ENCODE measurements at regions not wholly inside any gene's neighbourhood (a gene's known extent, or its start where the extent isn't known, plus 50 kb on each side); places are given as distances from the start of the nearest gene placed in this dataset.

GRCh38 chrX:6667048-6667768 is 132.3 kb upstream of the VCX3A start:
- Histone ChIP-seq H3K27me3 (ENCODE audit: control insufficient read depth, insufficient read depth, low read length) (no peaks in the 10 kb centered on the region), H3K9ac (ENCODE audit: low read length) (no peak overlapping the region), H3K36me3 (ENCODE audit: control insufficient read depth, insufficient read depth, low read length) (no peaks in the 10 kb centered on the region), H3K4me1 (ENCODE audit: control insufficient read depth, insufficient read depth, low read length) (no peaks in the 10 kb centered on the region), H3K27ac (ENCODE audit: low read depth, low read length) (no peak overlapping the region), H3K4me3 (ENCODE audit: low read length) (no peak overlapping the region)

DNA sequence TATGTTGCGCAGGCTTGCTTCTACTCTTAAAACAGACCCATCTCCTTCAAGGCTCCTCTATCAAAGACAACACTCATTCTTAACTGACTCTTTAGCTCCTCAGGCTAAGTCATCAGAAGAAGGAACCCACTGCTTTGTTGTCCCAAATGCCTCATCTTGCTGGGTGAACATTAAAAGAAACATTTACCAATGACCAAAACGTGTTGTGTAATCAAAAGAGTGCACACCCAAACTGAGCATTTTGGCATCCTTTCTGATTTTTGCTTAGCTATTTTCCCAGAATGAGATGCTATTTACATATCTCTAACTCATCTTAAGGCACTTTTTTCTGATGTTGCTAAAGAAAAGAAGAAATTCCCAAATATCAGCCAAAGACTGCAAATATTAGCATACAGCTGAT is 131.7 kb upstream of the VCX3A start:
- H3K27ac ChIP-seq (ENCODE audit: low read depth, low read length) = no peak overlapping the region
- no peak overlapping the region for H3K4me3 ChIP-seq (ENCODE audit: low read length)
- H3K4me1 ChIP-seq (ENCODE audit: control insufficient read depth, insufficient read depth, low read length) = no peaks in the 10 kb centered on the region
- H3K9ac ChIP-seq (ENCODE audit: low read length) = no peak overlapping the region
- H3K27me3 ChIP-seq (ENCODE audit: control insufficient read depth, insufficient read depth, low read length) = no peaks in the 10 kb centered on the region
- no peaks in the 10 kb centered on the region for H3K36me3 ChIP-seq (ENCODE audit: control insufficient read depth, insufficient read depth, low read length)

DNA sequence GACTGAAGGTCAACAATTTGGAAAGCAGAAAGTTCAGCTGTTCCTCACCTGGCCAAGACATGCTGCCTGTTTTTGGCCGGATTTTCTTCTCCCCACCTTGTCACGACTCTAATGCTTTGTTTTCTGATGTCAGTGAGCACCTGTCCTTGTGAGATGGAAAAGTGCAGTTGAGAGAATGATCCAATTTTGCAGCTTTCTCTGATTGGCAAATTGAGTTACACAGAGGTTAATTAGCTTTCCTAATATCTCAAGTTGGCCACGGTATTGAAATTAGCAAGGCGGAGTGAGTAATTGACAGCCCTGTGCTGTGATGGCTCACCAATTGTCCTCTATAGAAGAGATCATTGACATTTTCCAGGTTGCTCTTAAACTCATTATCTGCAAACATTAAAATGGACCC is 126.8 kb upstream of the VCX3A start:
- Histone ChIP-seq H3K4me1 (ENCODE audit: control insufficient read depth, insufficient read depth, low read length) (no peaks in the 10 kb centered on the region), H3K36me3 (ENCODE audit: control insufficient read depth, insufficient read depth, low read length) (no peaks in the 10 kb centered on the region), H3K9ac (ENCODE audit: low read length) (no peak overlapping the region), H3K27me3 (ENCODE audit: control insufficient read depth, insufficient read depth, low read length) (no peaks in the 10 kb centered on the region), H3K4me3 (ENCODE audit: low read length) (no peak overlapping the region), H3K27ac (ENCODE audit: low read depth, low read length) (no peak overlapping the region)

GRCh38 chrX:6660567-6661264 is 125.8 kb upstream of the VCX3A start:
- no peaks in the 10 kb centered on the region for H3K27me3 ChIP-seq (ENCODE audit: control insufficient read depth, insufficient read depth, low read length)
- no peaks in the 10 kb centered on the region for H3K4me1 ChIP-seq (ENCODE audit: control insufficient read depth, insufficient read depth, low read length)
- no peak overlapping the region for H3K9ac ChIP-seq (ENCODE audit: low read length)
- no peaks in the 10 kb centered on the region for H3K36me3 ChIP-seq (ENCODE audit: control insufficient read depth, insufficient read depth, low read length)
- H3K27ac ChIP-seq (ENCODE audit: low read depth, low read length) = no peak overlapping the region
- H3K4me3 ChIP-seq (ENCODE audit: low read length) = no peak overlapping the region

- Histone ChIP-seq H3K36me3 (ENCODE audit: control insufficient read depth, insufficient read depth, low read length) (no peaks in the 10 kb centered on the region), H3K4me3 (ENCODE audit: low read length) (no peak overlapping the region), H3K27ac (ENCODE audit: low read depth, low read length) (no peak overlapping the region)
These were observed 110.3 kb upstream of the VCX3A start for GRCh38 chrX:6645216-6645615.

GRCh38 chrX:6644411-6644810 is 109.5 kb upstream of the VCX3A start:
- H3K4me3 ChIP-seq (ENCODE audit: low read length) = no peak overlapping the region
- H3K4me1 ChIP-seq (ENCODE audit: control insufficient read depth, insufficient read depth, low read length) = no peaks in the 10 kb centered on the region
- no peaks in the 10 kb centered on the region for H3K27me3 ChIP-seq (ENCODE audit: control insufficient read depth, insufficient read depth, low read length)
- H3K9ac ChIP-seq (ENCODE audit: low read length) = no peak overlapping the region
- H3K27ac ChIP-seq (ENCODE audit: low read depth, low read length) = no peak overlapping the region
- no peaks in the 10 kb centered on the region for H3K36me3 ChIP-seq (ENCODE audit: control insufficient read depth, insufficient read depth, low read length)

More at GRCh38 chrX:6645216-6645615, 110.3 kb upstream of the VCX3A start:
- Histone ChIP-seq H3K9ac (ENCODE audit: low read length) (no peak overlapping the region), H3K4me1 (ENCODE audit: control insufficient read depth, insufficient read depth, low read length) (no peaks in the 10 kb centered on the region), H3K27me3 (ENCODE audit: control insufficient read depth, insufficient read depth, low read length) (no peaks in the 10 kb centered on the region)

- H3K4me1 ChIP-seq (ENCODE audit: control insufficient read depth, insufficient read depth, low read length) = no peaks in the 10 kb centered on the region
- H3K36me3 ChIP-seq (ENCODE audit: control insufficient read depth, insufficient read depth, low read length) = no peaks in the 10 kb centered on the region
- no peak overlapping the region for H3K27ac ChIP-seq (ENCODE audit: low read depth, low read length)
- H3K27me3 ChIP-seq (ENCODE audit: control insufficient read depth, insufficient read depth, low read length) = no peaks in the 10 kb centered on the region
- H3K9ac ChIP-seq (ENCODE audit: low read length) = no peak overlapping the region
- H3K4me3 ChIP-seq (ENCODE audit: low read length) = no peak overlapping the region
These were observed 105.8 kb upstream of the VCX3A start for GRCh38 chrX:6640727-6641126.

DNA sequence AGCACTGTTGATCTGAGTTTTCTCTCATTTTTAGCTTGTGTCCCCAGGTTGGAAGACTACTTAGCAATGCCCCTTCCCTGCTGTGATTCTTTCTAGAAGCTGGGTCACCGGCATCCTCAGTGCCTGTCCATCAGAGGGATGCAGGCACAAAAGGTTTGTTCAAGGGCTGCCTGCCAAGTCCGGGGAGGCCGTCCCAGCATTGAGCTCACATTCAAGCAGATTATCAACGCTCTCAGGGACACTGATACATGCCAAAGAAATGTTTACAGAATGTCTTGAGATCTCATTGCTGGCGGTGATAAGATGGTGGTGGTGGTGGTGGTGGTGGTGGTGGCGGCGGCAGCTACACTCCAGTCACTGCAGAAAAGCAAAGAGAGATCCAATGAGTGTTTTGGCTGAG is 79.6 kb upstream of the VCX3A start:
- Histone ChIP-seq H3K36me3 (ENCODE audit: control insufficient read depth, insufficient read depth, low read length) (no peaks in the 10 kb centered on the region), H3K4me3 (ENCODE audit: low read length) (no peak overlapping the region)

GRCh38 chrX:6599230-6599860 is 64.4 kb upstream of the VCX3A start:
- no peaks in the 10 kb centered on the region for H3K36me3 ChIP-seq (ENCODE audit: control insufficient read depth, insufficient read depth, low read length)
- H3K4me1 ChIP-seq (ENCODE audit: control insufficient read depth, insufficient read depth, low read length) = no peaks in the 10 kb centered on the region
- no peak overlapping the region for H3K27ac ChIP-seq (ENCODE audit: low read depth, low read length)
- no peak overlapping the region for H3K4me3 ChIP-seq (ENCODE audit: low read length)
- H3K27me3 ChIP-seq (ENCODE audit: control insufficient read depth, insufficient read depth, low read length) = no peaks in the 10 kb centered on the region
- no peak overlapping the region for H3K9ac ChIP-seq (ENCODE audit: low read length)

More for the DNA sequence above, 79.6 kb upstream of the VCX3A start:
- H3K27me3 ChIP-seq (ENCODE audit: control insufficient read depth, insufficient read depth, low read length) = no peaks in the 10 kb centered on the region
- H3K27ac ChIP-seq (ENCODE audit: low read depth, low read length) = no peak overlapping the region
- no peak overlapping the region for H3K9ac ChIP-seq (ENCODE audit: low read length)
- no peaks in the 10 kb centered on the region for H3K4me1 ChIP-seq (ENCODE audit: control insufficient read depth, insufficient read depth, low read length)
